ENCODE measurements at regions not wholly inside any gene's neighbourhood (a gene's known extent, or its start where the extent isn't known, plus 50 kb on each side); places are given as distances from the start of the nearest gene placed in this dataset.

DNA sequence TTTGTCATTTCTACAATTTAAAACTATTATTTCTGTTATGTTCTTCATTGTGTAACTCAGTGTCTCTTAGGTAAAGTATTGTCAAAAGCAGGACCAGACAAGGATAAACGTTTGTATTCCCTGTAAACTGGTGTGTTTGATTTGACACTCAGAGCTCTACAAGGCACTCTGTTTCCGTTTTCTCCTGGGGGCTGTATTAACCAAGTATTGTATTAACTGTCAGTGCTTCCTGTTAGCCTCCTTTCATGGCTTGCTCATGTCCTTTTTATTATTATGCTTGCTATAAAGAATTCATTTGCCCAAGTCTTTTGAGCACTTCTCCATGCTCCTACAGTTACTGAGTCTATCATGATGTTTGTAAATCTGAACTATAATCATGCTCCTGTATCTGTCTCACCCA, 323.7 kb downstream of the LPIN1 start:
- no peak overlapping the region for H3K4me2 ChIP-seq (ENCODE audit: control insufficient read depth, extremely low read depth, insufficient read depth, low read depth, low read length)
- FAIRE-seq, result no peak

DNA sequence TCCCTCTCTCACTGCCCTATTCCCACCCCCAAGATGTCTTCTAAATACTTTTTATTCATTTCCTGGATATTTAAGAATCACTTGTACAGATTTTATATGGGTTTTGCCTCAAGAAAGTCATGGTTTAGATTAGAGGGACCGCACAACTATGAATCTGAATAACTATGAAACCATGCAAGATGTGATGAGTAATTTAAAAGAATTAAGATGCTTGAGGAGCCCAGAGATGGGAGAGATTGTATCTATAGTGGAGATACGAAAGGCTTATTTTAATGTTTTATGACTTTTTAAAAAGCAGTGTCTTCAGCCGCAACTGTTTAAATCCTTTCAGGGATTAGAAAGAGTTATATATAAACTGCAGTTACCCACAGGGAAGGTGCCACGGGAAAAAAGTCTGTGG, 324.1 kb downstream of the LPIN1 start:
- H4K20me1 ChIP-seq (ENCODE audit: control insufficient read depth, extremely low read depth, insufficient read depth, low read length), result no peaks in the 10 kb centered on the region
- H3K9me3 ChIP-seq (ENCODE audit: control insufficient read depth, low read depth, low read length), result no peaks in the 10 kb centered on the region
- H3K9me1 ChIP-seq (ENCODE audit: control insufficient read depth, extremely low read depth, insufficient read depth, low read length), result no peaks in the 10 kb centered on the region
- FAIRE-seq (no peak), DNase-seq (ENCODE audit: low read depth, low spot score) (no peak)
- no peak overlapping the region for H3K27ac ChIP-seq (ENCODE audit: control insufficient read depth, insufficient read depth, low read length)
- H2AFZ ChIP-seq (ENCODE audit: control insufficient read depth, low read length), result no peak overlapping the region
- H3K4me2 ChIP-seq (ENCODE audit: control insufficient read depth, extremely low read depth, insufficient read depth, low read depth, low read length), result no peak overlapping the region
- H3K4me1 ChIP-seq (ENCODE audit: control insufficient read depth, extremely low read depth, insufficient read depth, low read length), result no peaks in the 10 kb centered on the region
- H3K27me3 ChIP-seq (ENCODE audit: control insufficient read depth, extremely low read depth, insufficient read depth, low read length), result no peaks in the 10 kb centered on the region
- TF ChIP-seq, protein P1, sequence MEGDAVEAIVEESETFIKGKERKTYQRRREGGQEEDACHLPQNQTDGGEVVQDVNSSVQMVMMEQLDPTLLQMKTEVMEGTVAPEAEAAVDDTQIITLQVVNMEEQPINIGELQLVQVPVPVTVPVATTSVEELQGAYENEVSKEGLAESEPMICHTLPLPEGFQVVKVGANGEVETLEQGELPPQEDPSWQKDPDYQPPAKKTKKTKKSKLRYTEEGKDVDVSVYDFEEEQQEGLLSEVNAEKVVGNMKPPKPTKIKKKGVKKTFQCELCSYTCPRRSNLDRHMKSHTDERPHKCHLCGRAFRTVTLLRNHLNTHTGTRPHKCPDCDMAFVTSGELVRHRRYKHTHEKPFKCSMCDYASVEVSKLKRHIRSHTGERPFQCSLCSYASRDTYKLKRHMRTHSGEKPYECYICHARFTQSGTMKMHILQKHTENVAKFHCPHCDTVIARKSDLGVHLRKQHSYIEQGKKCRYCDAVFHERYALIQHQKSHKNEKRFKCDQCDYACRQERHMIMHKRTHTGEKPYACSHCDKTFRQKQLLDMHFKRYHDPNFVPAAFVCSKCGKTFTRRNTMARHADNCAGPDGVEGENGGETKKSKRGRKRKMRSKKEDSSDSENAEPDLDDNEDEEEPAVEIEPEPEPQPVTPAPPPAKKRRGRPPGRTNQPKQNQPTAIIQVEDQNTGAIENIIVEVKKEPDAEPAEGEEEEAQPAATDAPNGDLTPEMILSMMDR (optimal IDR thresholded peaks at IDR 0.05 in 1 of 3, IDR thresholded peaks at IDR 0.05 in 1 of 3, conservative IDR thresholded peaks at IDR 0.05 in 1 of 3; ENCODE audit: extremely low read depth in 1 of 3, insufficient read depth in 2 of 3, low read length in 3 of 3), result no peak
- no peak for TF ChIP-seq EZH2 (IDR thresholded peaks at IDR 0.05; ENCODE audit: low read length)
- H3K36me3 ChIP-seq (ENCODE audit: control insufficient read depth in 2 of 2, extremely low read depth in 1 of 2, insufficient read depth in 2 of 2, low read length in 2 of 2), result no peaks in the 10 kb centered on the region
- dilution Hi-C loops (cut with MboI; ENCODE audit: extremely low pct_ligation_motif_present, low sequenced_read_pairs), result no loop called here
- no peaks in the 10 kb centered on the region for H3K79me2 ChIP-seq (ENCODE audit: control insufficient read depth, insufficient read depth, low read length)
- H3K9ac ChIP-seq (ENCODE audit: control insufficient read depth, extremely low read depth, insufficient read depth, low read length), result no peak overlapping the region
- no peak overlapping the region for H3K4me3 ChIP-seq (ENCODE audit: control insufficient read depth in 2 of 3, extremely low read depth in 1 of 3, insufficient read depth in 2 of 3, low read depth in 1 of 3, low read length in 3 of 3)

More for the DNA sequence above, 323.7 kb downstream of the LPIN1 start:
- no peaks in the 10 kb centered on the region for H3K4me1 ChIP-seq (ENCODE audit: control insufficient read depth, extremely low read depth, insufficient read depth, low read length)
- DNase-seq (ENCODE audit: low read depth, low spot score), result no peak
- TF ChIP-seq, protein P1 (optimal IDR thresholded peaks at IDR 0.05 in 1 of 3, IDR thresholded peaks at IDR 0.05 in 1 of 3, conservative IDR thresholded peaks at IDR 0.05 in 1 of 3; ENCODE audit: extremely low read depth in 1 of 3, insufficient read depth in 2 of 3, low read length in 3 of 3), result no peak
- TF ChIP-seq EZH2 (IDR thresholded peaks at IDR 0.05; ENCODE audit: low read length), result no peak
- dilution Hi-C loops (cut with MboI; ENCODE audit: extremely low pct_ligation_motif_present, low sequenced_read_pairs), result no loop called here
- no peak overlapping the region for H2AFZ ChIP-seq (ENCODE audit: control insufficient read depth, low read length)
- no peak overlapping the region for H3K9ac ChIP-seq (ENCODE audit: control insufficient read depth, extremely low read depth, insufficient read depth, low read length)
- H3K9me3 ChIP-seq (ENCODE audit: control insufficient read depth, low read depth, low read length), result no peaks in the 10 kb centered on the region
- no peaks in the 10 kb centered on the region for H4K20me1 ChIP-seq (ENCODE audit: control insufficient read depth, extremely low read depth, insufficient read depth, low read length)
- H3K9me1 ChIP-seq (ENCODE audit: control insufficient read depth, extremely low read depth, insufficient read depth, low read length), result no peaks in the 10 kb centered on the region
- H3K79me2 ChIP-seq (ENCODE audit: control insufficient read depth, insufficient read depth, low read length), result no peaks in the 10 kb centered on the region
- no peaks in the 10 kb centered on the region for H3K27me3 ChIP-seq (ENCODE audit: control insufficient read depth, extremely low read depth, insufficient read depth, low read length)
- H3K27ac ChIP-seq (ENCODE audit: control insufficient read depth, insufficient read depth, low read length), result no peak overlapping the region
- H3K36me3 ChIP-seq (ENCODE audit: control insufficient read depth in 2 of 2, extremely low read depth in 1 of 2, insufficient read depth in 2 of 2, low read length in 2 of 2), result no peaks in the 10 kb centered on the region
- no peak overlapping the region for H3K4me3 ChIP-seq (ENCODE audit: control insufficient read depth in 2 of 3, extremely low read depth in 1 of 3, insufficient read depth in 2 of 3, low read depth in 1 of 3, low read length in 3 of 3)
